Kidney epithelial cell (primary cell): ENCODE measurements at regions not wholly inside any gene's neighbourhood (a gene's known extent, or its start where the extent isn't known, plus 50 kb on each side); places are given as distances from the start of the nearest gene placed in this dataset.

Source experiments
- DNase-seq: peaks from one replicate; pipeline ENCODE4 v3.0.0-alpha.2; 2010; ENCODE audit warnings: low read depth
- H3K27me3 ChIP-seq: 2 replicates; pipeline ENCODE4 v1.6.0; 2011; ENCODE audit warnings: low read length; ENCODE audit not compliant: control insufficient read depth, insufficient read depth
- H3K36me3 ChIP-seq: 2 replicates; pipeline ENCODE4 v1.5.1; 2011; ENCODE audit warnings: low read length; ENCODE audit not compliant: control insufficient read depth, insufficient read depth
- H3K4me3 ChIP-seq: 2 replicates; pipeline ENCODE4 v1.5.1; 2011; ENCODE audit warnings: low read depth, mild to moderate bottlenecking, control low read depth, low read length
- TF ChIP-seq, protein P1 (sequence below): IDR thresholded peaks from 2 replicates; pipeline ENCODE4 v1.5.1; 2011; ENCODE audit warnings: mild to moderate bottlenecking, moderate library complexity, low read length, control low read depth, inconsistent platforms; ENCODE audit not compliant: insufficient read depth, poor library complexity, severe bottlenecking

DNA sequence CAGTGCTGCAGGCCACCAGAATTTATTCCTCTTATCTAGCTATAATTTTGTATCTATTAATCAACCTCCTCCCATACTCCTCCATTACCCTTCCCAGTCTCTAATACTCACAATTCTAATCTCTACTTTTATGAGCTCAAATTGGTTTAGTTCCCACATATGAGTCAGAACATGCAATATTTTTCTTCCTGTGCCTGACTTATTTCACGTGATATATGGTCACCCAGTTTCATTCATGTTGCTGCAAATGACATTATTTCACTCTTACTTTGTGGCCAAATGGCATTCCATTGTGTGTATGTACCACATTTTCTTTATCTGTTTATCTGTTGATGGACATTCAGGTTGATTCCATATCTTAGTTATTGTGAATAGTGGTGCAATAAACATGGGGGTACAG is 483.5 kb downstream of the ACTRT1 start:
- Histone ChIP-seq H3K4me3 (no peak overlapping the region), H3K36me3 (no peaks in the 10 kb centered on the region), H3K27me3 (no peaks in the 10 kb centered on the region)
- TF ChIP-seq, protein P1, sequence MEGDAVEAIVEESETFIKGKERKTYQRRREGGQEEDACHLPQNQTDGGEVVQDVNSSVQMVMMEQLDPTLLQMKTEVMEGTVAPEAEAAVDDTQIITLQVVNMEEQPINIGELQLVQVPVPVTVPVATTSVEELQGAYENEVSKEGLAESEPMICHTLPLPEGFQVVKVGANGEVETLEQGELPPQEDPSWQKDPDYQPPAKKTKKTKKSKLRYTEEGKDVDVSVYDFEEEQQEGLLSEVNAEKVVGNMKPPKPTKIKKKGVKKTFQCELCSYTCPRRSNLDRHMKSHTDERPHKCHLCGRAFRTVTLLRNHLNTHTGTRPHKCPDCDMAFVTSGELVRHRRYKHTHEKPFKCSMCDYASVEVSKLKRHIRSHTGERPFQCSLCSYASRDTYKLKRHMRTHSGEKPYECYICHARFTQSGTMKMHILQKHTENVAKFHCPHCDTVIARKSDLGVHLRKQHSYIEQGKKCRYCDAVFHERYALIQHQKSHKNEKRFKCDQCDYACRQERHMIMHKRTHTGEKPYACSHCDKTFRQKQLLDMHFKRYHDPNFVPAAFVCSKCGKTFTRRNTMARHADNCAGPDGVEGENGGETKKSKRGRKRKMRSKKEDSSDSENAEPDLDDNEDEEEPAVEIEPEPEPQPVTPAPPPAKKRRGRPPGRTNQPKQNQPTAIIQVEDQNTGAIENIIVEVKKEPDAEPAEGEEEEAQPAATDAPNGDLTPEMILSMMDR, result no peak
- no peak for DNase-seq

GRCh38 chrX:127558811-127559210 is 493.4 kb downstream of the ACTRT1 start:
- TF ChIP-seq, protein P1, result no peak
- no peaks in the 10 kb centered on the region for H3K27me3 ChIP-seq
- no peaks in the 10 kb centered on the region for H3K36me3 ChIP-seq
- peak; percentile 5 for DNase-seq
- no peak overlapping the region for H3K4me3 ChIP-seq

DNA sequence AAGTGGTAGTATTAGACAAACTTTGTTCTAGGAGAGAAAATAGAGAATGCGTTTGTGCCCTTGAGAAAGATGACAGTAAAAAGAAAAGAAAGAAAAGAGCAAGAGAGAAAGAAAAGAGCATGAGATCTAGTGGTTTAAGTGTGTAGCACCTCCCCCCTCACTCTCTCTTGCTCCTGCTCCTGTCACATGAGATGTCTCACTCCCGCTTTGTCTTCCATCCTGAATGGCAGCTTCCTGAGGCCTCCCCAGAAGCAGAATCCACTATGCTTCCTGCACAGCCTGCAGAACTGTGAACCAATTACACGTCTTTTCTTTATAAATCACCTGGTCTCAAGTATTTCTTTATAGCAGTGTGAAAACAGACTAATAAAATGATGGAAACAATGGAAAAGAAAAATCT is 499.6 kb downstream of the ACTRT1 start:
- TF ChIP-seq, protein P1, result no peak
- DNase-seq, result no peak
- H3K27me3 ChIP-seq, result no peaks in the 10 kb centered on the region
- no peaks in the 10 kb centered on the region for H3K36me3 ChIP-seq
- no peak overlapping the region for H3K4me3 ChIP-seq

DNA sequence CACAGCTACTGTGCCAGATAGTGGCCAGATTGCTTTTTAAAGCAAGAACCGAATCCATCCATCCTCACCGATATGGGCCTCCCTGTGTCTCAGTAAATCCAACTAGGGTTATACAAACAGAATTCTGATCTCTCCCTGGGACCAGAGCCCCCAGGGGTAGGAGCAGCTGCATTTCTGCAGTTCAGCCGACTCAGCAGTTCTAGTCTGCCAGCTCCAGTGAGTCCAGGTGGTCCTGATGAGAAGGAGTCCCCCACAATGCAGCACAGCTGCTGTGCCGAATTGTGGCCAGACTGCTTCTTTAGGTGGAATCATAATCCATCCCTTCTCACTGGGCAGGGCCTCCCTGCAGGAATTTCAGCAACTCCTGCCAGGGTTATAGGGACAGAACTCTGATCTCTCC is 532.9 kb downstream of the ACTRT1 start:
- Histone ChIP-seq H3K4me3 (no peak overlapping the region), H3K36me3 (no peaks in the 10 kb centered on the region), H3K27me3 (no peaks in the 10 kb centered on the region)
- TF ChIP-seq, protein P1, result no peak
- no peak for DNase-seq

- no peaks in the 10 kb centered on the region for H3K27me3 ChIP-seq
- TF ChIP-seq, protein P1, result no peak
- no peak for DNase-seq
- H3K36me3 ChIP-seq, result no peaks in the 10 kb centered on the region
- H3K4me3 ChIP-seq, result no peak overlapping the region
These were observed 562.2 kb downstream of the ACTRT1 start for GRCh38 chrX:127490000-127490399.

DNA sequence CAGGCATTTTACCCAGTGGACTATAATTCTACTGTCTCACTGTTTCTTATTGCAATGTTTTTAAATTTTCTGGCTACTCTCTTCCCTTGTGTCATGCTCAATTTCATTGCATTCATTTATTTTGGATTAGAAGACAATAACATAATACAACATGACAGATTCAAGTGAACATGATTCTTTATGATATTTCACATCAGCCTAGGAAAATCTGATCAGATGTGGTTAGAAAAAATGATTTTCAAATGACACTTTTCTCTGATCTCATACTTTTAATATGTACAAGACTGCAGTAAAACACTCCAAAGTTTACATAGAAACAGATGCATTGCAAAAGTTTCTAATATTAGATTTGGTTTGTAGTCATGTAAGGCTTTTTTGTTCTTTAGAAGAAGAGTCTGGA is 586.0 kb downstream of the ACTRT1 start:
- H3K27me3 ChIP-seq, result no peaks in the 10 kb centered on the region
- TF ChIP-seq, protein P1, result no peak
- no peak for DNase-seq
- H3K36me3 ChIP-seq, result no peaks in the 10 kb centered on the region
- no peak overlapping the region for H3K4me3 ChIP-seq
